ENCODE measurements at regions not wholly inside any gene's neighbourhood (a gene's known extent, or its start where the extent isn't known, plus 50 kb on each side); places are given as distances from the start of the nearest gene placed in this dataset.

DNA sequence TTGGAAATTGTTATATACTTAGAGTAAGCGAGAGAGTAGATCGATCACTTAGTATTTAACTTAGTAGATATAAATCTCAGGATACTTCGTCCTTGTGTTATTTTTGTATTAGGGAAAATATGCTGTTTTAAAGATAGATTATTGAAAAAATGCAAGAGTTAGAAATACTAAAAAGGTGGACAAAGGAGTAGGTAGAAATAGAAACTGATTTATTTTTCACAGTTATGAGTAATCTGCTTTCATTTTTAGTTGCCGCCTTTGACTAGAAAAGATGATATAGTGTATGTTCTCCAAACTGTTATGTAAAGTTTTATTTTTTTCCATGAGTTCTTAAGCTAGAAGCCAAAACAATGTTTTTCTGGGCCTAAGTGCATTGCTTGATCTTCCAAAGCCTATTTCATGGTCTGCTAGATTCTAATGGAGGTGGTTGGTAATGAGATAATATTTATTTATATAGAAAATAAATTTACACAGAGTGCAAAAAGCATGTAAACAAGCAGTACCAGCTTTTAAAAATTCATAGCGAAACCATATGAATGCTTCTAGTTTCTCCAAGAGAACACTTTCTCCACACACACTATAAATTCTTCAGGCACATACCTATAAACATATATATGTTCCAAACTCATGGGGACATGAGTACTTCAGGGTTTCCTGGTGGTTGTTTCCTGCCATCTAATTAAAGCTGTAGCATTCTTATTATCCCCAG is 61.1 kb downstream of the DIPK2A start:
- TF ChIP-seq POLR2A (IDR thresholded peaks at IDR 0.05): no peak
- TF ChIP-seq, protein P1, sequence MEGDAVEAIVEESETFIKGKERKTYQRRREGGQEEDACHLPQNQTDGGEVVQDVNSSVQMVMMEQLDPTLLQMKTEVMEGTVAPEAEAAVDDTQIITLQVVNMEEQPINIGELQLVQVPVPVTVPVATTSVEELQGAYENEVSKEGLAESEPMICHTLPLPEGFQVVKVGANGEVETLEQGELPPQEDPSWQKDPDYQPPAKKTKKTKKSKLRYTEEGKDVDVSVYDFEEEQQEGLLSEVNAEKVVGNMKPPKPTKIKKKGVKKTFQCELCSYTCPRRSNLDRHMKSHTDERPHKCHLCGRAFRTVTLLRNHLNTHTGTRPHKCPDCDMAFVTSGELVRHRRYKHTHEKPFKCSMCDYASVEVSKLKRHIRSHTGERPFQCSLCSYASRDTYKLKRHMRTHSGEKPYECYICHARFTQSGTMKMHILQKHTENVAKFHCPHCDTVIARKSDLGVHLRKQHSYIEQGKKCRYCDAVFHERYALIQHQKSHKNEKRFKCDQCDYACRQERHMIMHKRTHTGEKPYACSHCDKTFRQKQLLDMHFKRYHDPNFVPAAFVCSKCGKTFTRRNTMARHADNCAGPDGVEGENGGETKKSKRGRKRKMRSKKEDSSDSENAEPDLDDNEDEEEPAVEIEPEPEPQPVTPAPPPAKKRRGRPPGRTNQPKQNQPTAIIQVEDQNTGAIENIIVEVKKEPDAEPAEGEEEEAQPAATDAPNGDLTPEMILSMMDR (IDR thresholded peaks at IDR 0.05): no peak
- TF ChIP-seq EP300 (IDR thresholded peaks at IDR 0.05): no peak
- no peak for TF ChIP-seq POLR2AphosphoS5 (IDR thresholded peaks at IDR 0.05)

Data from sigmoid colon (tissue), 4 donors.